GM12891 (cell line): ENCODE measurements at regions not wholly inside any gene's neighbourhood (a gene's known extent, or its start where the extent isn't known, plus 50 kb on each side); places are given as distances from the start of the nearest gene placed in this dataset.

ENCODE experiments used
- DNase-seq: peaks from one replicate; pipeline ENCODE4 v3.0.0; 2011; ENCODE audit warnings: low spot score; ENCODE audit not compliant: insufficient read length
- FAIRE-seq: peaks from 2 replicates; lab custom pipeline; 2011; peaks lifted over from hg19 to GRCh38; lab: Jason Lieb, UNC
- PAX5 ChIP-seq: IDR thresholded peaks from 2 replicates; pipeline ENCODE4 v1.6.1; 2011; ENCODE audit warnings: low read length, moderate library complexity, mild to moderate bottlenecking; ENCODE audit not compliant: insufficient read depth, severe bottlenecking
- POLR2A ChIP-seq: IDR thresholded peaks from 2 replicates; pipeline ENCODE4 v1.6.1; 2011; ENCODE audit warnings: low read depth, low read length, control low read depth
- POLR2AphosphoS5 ChIP-seq: IDR thresholded peaks from 2 replicates; pipeline ENCODE4 v1.6.1; 2011; ENCODE audit warnings: low read depth, low read length, control low read depth
- POU2F2 ChIP-seq: IDR thresholded peaks from 2 replicates; pipeline ENCODE4 v1.6.1; 2011; ENCODE audit warnings: low read depth, mild to moderate bottlenecking, control low read depth, low read length, moderate library complexity
- SPI1 ChIP-seq: IDR thresholded peaks from 2 replicates; pipeline ENCODE4 v1.6.1; 2011; ENCODE audit warnings: low read depth, low read length, control low read depth
- TAF1 ChIP-seq: IDR thresholded peaks from 2 replicates; pipeline ENCODE4 v1.6.1; 2011; ENCODE audit warnings: low read depth, low read length, control low read depth

GRCh38 chr2:2793514-2793913 is 462.4 kb upstream of the MYT1L start:
- FAIRE-seq (no peak), DNase-seq (no peak)
- TF ChIP-seq POLR2A (no peak), TAF1 (no peak)

- DNase-seq (no peak), FAIRE-seq (no peak)
- TF ChIP-seq PAX5 (no peak), TAF1 (no peak), SPI1 (no peak), POLR2AphosphoS5 (no peak), POU2F2 (no peak), POLR2A (no peak)
Measured at GRCh38 chr2:2791606-2792005, 460.5 kb upstream of the MYT1L start.

DNA sequence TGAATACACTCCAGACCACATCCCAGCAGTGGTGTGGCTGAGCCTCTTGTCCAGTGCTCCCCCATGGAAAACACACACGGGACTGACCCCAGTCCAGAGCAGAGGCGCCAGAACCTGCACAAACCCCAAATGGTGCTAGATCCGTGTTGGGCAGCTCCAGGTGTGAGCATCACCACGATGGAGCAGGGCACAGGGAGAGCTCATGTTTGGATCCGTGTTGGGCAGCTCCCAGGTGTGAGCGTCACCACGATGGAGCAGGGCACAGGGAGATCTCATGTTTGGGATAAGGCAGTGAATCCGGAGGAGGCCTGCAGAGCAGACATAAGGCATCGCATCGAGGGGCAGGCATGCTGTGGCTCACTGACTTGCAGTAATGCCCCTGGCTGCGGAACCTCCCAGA is 460.0 kb upstream of the MYT1L start:
- DNase-seq (no peak), FAIRE-seq (no peak)
- TF ChIP-seq PAX5 (no peak), POLR2AphosphoS5 (no peak), TAF1 (no peak), POLR2A (no peak), POU2F2 (no peak), SPI1 (no peak)

- FAIRE-seq = no peak
- TF ChIP-seq TAF1 = no peak
- no peak for TF ChIP-seq POLR2A
- TF ChIP-seq POLR2AphosphoS5 = no peak
- TF ChIP-seq SPI1 = no peak
- DNase-seq = no peak
Measured at GRCh38 chr2:2788076-2788475, 457.0 kb upstream of the MYT1L start.

DNA sequence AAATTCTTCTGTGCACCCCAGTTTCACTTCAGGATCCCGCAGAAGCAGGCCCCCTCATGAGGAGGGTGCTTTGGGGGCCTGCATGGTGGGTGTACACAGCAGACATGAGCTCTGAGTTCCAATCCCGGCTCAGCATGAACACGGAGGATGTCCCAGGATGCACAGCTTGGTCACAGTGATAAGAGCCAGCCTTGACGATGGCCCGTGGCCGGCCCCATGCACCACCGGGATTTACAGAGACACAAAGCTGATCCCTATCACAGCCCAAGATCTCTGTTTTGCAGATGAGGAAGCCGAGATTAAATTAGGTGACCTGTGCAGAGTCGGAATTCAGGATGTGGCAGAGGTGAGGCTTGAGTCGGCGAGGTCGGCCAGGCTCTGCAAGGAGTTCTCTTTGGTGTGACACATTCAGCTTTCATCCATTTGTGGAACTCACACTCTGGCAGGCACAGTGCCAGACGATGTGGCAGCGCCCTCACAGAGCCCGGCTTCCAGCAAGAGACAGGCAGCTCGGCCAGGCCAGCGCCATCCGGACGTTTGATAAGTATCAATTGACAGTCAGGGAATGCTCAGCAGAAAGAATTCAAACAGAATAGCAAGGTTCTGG is 456.3 kb upstream of the MYT1L start:
- TF ChIP-seq POLR2AphosphoS5 (no peak), POLR2A (no peak), POU2F2 (no peak), TAF1 (no peak), SPI1 (no peak), PAX5 (no peak)
- FAIRE-seq = no peak

DNA sequence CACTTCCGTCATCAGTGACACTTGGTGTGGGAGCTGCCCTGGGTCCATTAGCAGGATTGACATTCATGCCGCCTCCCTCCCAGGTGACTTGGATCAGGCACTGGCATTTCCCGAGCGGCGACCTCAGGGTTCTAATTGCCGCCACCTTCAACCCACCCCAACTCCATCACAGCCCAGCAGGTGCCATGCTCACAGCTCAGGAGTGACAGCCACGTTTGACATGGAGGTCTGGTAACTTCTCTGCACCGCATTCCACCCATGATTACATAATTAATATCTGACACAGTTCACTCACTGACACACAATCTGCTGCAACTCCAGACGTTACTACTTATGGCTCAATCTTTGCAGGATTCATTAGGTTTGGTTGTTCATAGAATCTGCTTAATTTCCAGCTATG is 450.9 kb upstream of the MYT1L start:
- no peak for DNase-seq
- FAIRE-seq = no peak
- TF ChIP-seq SPI1 (no peak), PAX5 (no peak)

More for the DNA sequence above, 456.3 kb upstream of the MYT1L start:
- DNase-seq = no peak

- FAIRE-seq = no peak
- no peak for DNase-seq
- TF ChIP-seq SPI1 = no peak
- TF ChIP-seq POLR2AphosphoS5 = no peak
- TF ChIP-seq POLR2A = no peak
- TF ChIP-seq POU2F2 = no peak
- TF ChIP-seq PAX5 = no peak
- no peak for TF ChIP-seq TAF1
Measured at GRCh38 chr2:2779727-2780126, 448.7 kb upstream of the MYT1L start.

- no peak for DNase-seq
- no peak for FAIRE-seq
- TF ChIP-seq TAF1 (no peak), POU2F2 (no peak), PAX5 (no peak), POLR2A (no peak), POLR2AphosphoS5 (no peak), SPI1 (no peak)
Measured at GRCh38 chr2:2777876-2778275, 446.8 kb upstream of the MYT1L start.

GRCh38 chr2:2777213-2777612 is 446.1 kb upstream of the MYT1L start:
- DNase-seq = no peak
- no peak for TF ChIP-seq POLR2A
- TF ChIP-seq PAX5 = no peak
- TF ChIP-seq POU2F2 = no peak
- no peak for TF ChIP-seq SPI1
- TF ChIP-seq TAF1 = no peak
- TF ChIP-seq POLR2AphosphoS5 = no peak
- FAIRE-seq = no peak

GRCh38 chr2:2775018-2775417 is 443.9 kb upstream of the MYT1L start:
- FAIRE-seq = no peak

More at GRCh38 chr2:2775018-2775417, 443.9 kb upstream of the MYT1L start:
- TF ChIP-seq TAF1 = no peak
- no peak for TF ChIP-seq SPI1
- TF ChIP-seq PAX5 = no peak
- no peak for TF ChIP-seq POLR2AphosphoS5
- no peak for TF ChIP-seq POLR2A
- TF ChIP-seq POU2F2 = no peak
- no peak for DNase-seq
